ENCODE measurements at regions not wholly inside any gene's neighbourhood (a gene's known extent, or its start where the extent isn't known, plus 50 kb on each side); places are given as distances from the start of the nearest gene placed in this dataset.

- DNase-seq (ENCODE audit: low read depth in 2 of 3, low spot score in 2 of 3), result no peak
These were observed 66.6 kb upstream of the SPATA31E1 start for GRCh38 chr9:87816036-87816435.

GRCh38 chr9:87818308-87818707 is 64.4 kb upstream of the SPATA31E1 start:
- no peak for DNase-seq (ENCODE audit: low read depth in 2 of 3, low spot score in 2 of 3)

- no peak for DNase-seq (ENCODE audit: low read depth in 2 of 3, low spot score in 2 of 3)
These were observed 58.3 kb upstream of the SPATA31E1 start for GRCh38 chr9:87824216-87824875.

GRCh38 chr9:87824886-87825285 is 57.8 kb upstream of the SPATA31E1 start:
- DNase-seq (ENCODE audit: low read depth in 2 of 3, low spot score in 2 of 3), result no peak

- DNase-seq (ENCODE audit: low read depth in 2 of 3, low spot score in 2 of 3), result no peak
These were observed 56.3 kb upstream of the SPATA31E1 start for GRCh38 chr9:87826331-87826730.

- DNase-seq (ENCODE audit: low read depth in 2 of 3, low spot score in 2 of 3), result no peak
These were observed 55.3 kb upstream of the SPATA31E1 start for GRCh38 chr9:87827341-87827740.

- DNase-seq (ENCODE audit: low read depth in 2 of 3, low spot score in 2 of 3), result no peak
These were observed 52.9 kb upstream of the SPATA31E1 start for GRCh38 chr9:87829756-87830155.

- no peak for DNase-seq (ENCODE audit: low read depth in 2 of 3, low spot score in 2 of 3)
These were observed 52.2 kb upstream of the SPATA31E1 start for GRCh38 chr9:87830446-87830845.

- DNase-seq (ENCODE audit: low read depth in 2 of 3, low spot score in 2 of 3), result no peak
These were observed 51.5 kb upstream of the SPATA31E1 start for GRCh38 chr9:87831159-87831558.
